HG03064 (cell line): ENCODE measurements at regions not wholly inside any gene's neighbourhood (a gene's known extent, or its start where the extent isn't known, plus 50 kb on each side); places are given as distances from the start of the nearest gene placed in this dataset.
A peak's percentile ranks its signal among the peaks of the same experiment; 100 is the strongest.
"Not testable (repeated sequence)": the region's sequence is repeated elsewhere in the genome, so short reads cannot be mapped to it uniquely, and the experiment has no call there.

Experiments
- ATAC-seq: cut with Tn5 transposase; IDR thresholded peaks from one replicate; pipeline ENCODE4 v1.9.1; 2021; ENCODE audit warnings: low read depth; ENCODE audit not compliant: unreplicated experiment

GRCh38 chr5:164518741-164519080 is 1013.3 kb downstream of the MAT2B start:
- no peak for ATAC-seq

GRCh38 chr5:164532235-164532900 is 1026.9 kb downstream of the MAT2B start:
- no peak for ATAC-seq

- not testable (repeated sequence) for ATAC-seq
These were observed 1028.0 kb downstream of the MAT2B start for GRCh38 chr5:164533426-164533825.

- no peak for ATAC-seq
These were observed 1034.8 kb downstream of the MAT2B start for GRCh38 chr5:164540174-164540573.

GRCh38 chr5:164545507-164545906 is 1040.1 kb downstream of the MAT2B start:
- no peak for ATAC-seq

GRCh38 chr5:164553851-164554250 is 1048.4 kb downstream of the MAT2B start:
- ATAC-seq: no peak

- no peak for ATAC-seq
These were observed 1050.4 kb downstream of the MAT2B start for GRCh38 chr5:164555809-164556208.

GRCh38 chr5:164560216-164560615 is 1054.8 kb downstream of the MAT2B start:
- no peak for ATAC-seq

- ATAC-seq: no peak
These were observed 1056.8 kb downstream of the MAT2B start for GRCh38 chr5:164561933-164562872.

- no peak for ATAC-seq
These were observed 1058.0 kb downstream of the MAT2B start for GRCh38 chr5:164563370-164563769.

GRCh38 chr5:164573397-164573796 is 1068.0 kb downstream of the MAT2B start:
- ATAC-seq: no peak

- ATAC-seq: no peak
These were observed 1071.8 kb downstream of the MAT2B start for GRCh38 chr5:164577201-164577600.

GRCh38 chr5:164577742-164578141 is 1072.3 kb downstream of the MAT2B start:
- ATAC-seq: no peak

GRCh38 chr5:164578401-164578800 is 1073.0 kb downstream of the MAT2B start:
- no peak for ATAC-seq

- ATAC-seq: no peak
These were observed 1073.5 kb downstream of the MAT2B start for GRCh38 chr5:164578911-164579310.

GRCh38 chr5:164580155-164580554 is 1074.7 kb downstream of the MAT2B start:
- ATAC-seq: no peak

GRCh38 chr5:164581889-164582288 is 1076.5 kb downstream of the MAT2B start:
- ATAC-seq: no peak

GRCh38 chr5:164593982-164594381 is 1088.6 kb downstream of the MAT2B start:
- no peak for ATAC-seq

GRCh38 chr5:164597293-164597900 is 1092.0 kb downstream of the MAT2B start:
- peak; percentile 75 for ATAC-seq

- ATAC-seq: no peak
These were observed 1094.9 kb downstream of the MAT2B start for GRCh38 chr5:164600274-164600673.

- ATAC-seq: no peak
These were observed 1095.6 kb downstream of the MAT2B start for GRCh38 chr5:164600929-164601535.
